Astrocyte (in vitro differentiated cells and primary cell): ENCODE measurements at regions not wholly inside any gene's neighbourhood (a gene's known extent, or its start where the extent isn't known, plus 50 kb on each side); places are given as distances from the start of the nearest gene placed in this dataset.
A peak's percentile ranks its signal among the peaks of the same experiment; 100 is the strongest.

Experiments used
- DNase-seq: peaks from one replicate; pipeline ENCODE4 v3.0.0-alpha.2; 2010; ENCODE audit warnings: low read depth
- FAIRE-seq: peaks from 2 replicates; lab custom pipeline; 2011; peaks lifted over from hg19 to GRCh38; lab: Jason Lieb, UNC
- H2AFZ ChIP-seq: 2 replicates; pipeline ENCODE4 v1.6.0; 2012; ENCODE audit warnings: low read depth, low read length, inconsistent platforms
- H3K27ac ChIP-seq: 2 replicates; pipeline ENCODE4 v1.5.1; 2011; ENCODE audit warnings: low read depth, low read length, inconsistent platforms
- H3K27me3 ChIP-seq: 2 replicates; pipeline ENCODE4 v1.6.0; 2011; ENCODE audit warnings: low read length, inconsistent platforms; ENCODE audit not compliant: insufficient read depth
- H3K36me3 ChIP-seq: 2 replicates; pipeline ENCODE4 v1.5.1; 2011; ENCODE audit warnings: low read length, inconsistent platforms; ENCODE audit not compliant: insufficient read depth
- H3K4me1 ChIP-seq: 2 replicates; pipeline ENCODE4 v1.5.1; 2011; ENCODE audit warnings: low read length, inconsistent platforms; ENCODE audit not compliant: insufficient read depth
- H3K4me2 ChIP-seq: 2 replicates; pipeline ENCODE4 v1.6.0; 2012; ENCODE audit warnings: low read length, inconsistent platforms
- H3K4me3 ChIP-seq: 2 replicates; pipeline ENCODE4 v1.5.1; 2011; ENCODE audit warnings: low read depth, mild to moderate bottlenecking, low read length, inconsistent platforms; ENCODE audit not compliant: insufficient read depth
- H3K79me2 ChIP-seq: 2 replicates; pipeline ENCODE4 v1.6.0; 2012; ENCODE audit warnings: mild to moderate bottlenecking, low read length, inconsistent platforms; ENCODE audit not compliant: insufficient read depth
- H3K9ac ChIP-seq: 2 replicates; pipeline ENCODE4 v1.6.0; 2012; ENCODE audit warnings: mild to moderate bottlenecking, low read length, inconsistent platforms
- H3K9me3 ChIP-seq: 2 replicates; pipeline ENCODE4 v1.5.1; 2012; ENCODE audit warnings: low read depth, mild to moderate bottlenecking, low read length, inconsistent platforms; ENCODE audit not compliant: insufficient read depth
- H4K20me1 ChIP-seq: 2 replicates; pipeline ENCODE4 v1.6.0; 2012; ENCODE audit warnings: low read length, inconsistent platforms; ENCODE audit not compliant: insufficient read depth
- H3K27ac Mint-ChIP-seq: one replicate; pipeline ENCODE4 v1.8.0; 2021; ENCODE audit warnings: mild to moderate bottlenecking, mixed read lengths; ENCODE audit not compliant: unreplicated experiment
- H3K27me3 Mint-ChIP-seq: one replicate; pipeline ENCODE4 v1.8.0; 2021; ENCODE audit warnings: low read depth, mixed read lengths; ENCODE audit not compliant: unreplicated experiment
- H3K36me3 Mint-ChIP-seq: one replicate; pipeline ENCODE4 v1.8.0; 2021; ENCODE audit warnings: low read depth, mixed read lengths; ENCODE audit not compliant: unreplicated experiment
- H3K4me1 Mint-ChIP-seq: one replicate; pipeline ENCODE4 v1.8.0; 2021; ENCODE audit warnings: low read depth, mixed read lengths; ENCODE audit not compliant: unreplicated experiment
- H3K4me3 Mint-ChIP-seq: one replicate; pipeline ENCODE4 v1.8.0; 2021; ENCODE audit warnings: mild to moderate bottlenecking, moderate library complexity, mixed read lengths; ENCODE audit not compliant: unreplicated experiment
- H3K9me3 Mint-ChIP-seq: one replicate; pipeline ENCODE4 v1.8.0; 2021; ENCODE audit warnings: mild to moderate bottlenecking, mixed read lengths; ENCODE audit not compliant: unreplicated experiment
- EZH2 ChIP-seq: IDR thresholded peaks from 2 replicates; pipeline ENCODE4 v1.6.1; 2012; ENCODE audit warnings: mild to moderate bottlenecking, low read length, inconsistent platforms; ENCODE audit not compliant: insufficient read depth
- TF ChIP-seq, protein P1 (sequence below): IDR thresholded peaks from 2 replicates; pipeline ENCODE4 v1.5.1; 2011; ENCODE audit warnings: low read depth, mild to moderate bottlenecking, inconsistent platforms, low read length, moderate library complexity; ENCODE audit not compliant: insufficient read depth

DNA sequence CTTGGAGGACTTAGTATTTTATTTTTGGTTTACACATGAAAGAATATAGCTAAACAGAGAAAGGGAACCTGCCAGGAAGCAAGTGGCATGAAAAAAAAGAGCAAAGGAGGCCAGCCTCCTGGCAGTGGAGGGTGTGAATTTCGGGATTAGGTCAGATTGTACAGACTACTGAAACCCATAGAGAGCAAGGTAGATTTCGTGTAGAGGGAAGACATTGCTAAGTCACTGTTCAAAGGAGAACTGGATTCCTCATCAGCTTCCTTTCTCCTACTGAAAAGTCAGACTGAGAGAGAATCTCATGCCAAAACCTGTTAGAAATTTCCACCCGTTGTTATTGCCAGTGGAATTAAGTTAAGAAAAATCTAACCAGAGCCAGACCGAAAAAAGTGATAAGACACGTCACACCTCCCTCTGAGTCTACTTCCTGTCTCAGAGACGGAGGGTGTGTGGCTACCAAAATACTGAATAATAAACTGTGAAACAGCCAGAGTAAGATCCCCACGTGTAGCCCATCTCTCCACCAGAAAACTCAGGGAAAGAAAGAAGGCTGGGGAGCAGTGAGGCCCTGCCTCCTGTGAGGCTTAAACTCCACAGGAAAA, 118.8 kb downstream of the SKIDA1 start:
- H3K79me2 ChIP-seq: no peaks in the 10 kb centered on the region
- Mint-ChIP-seq H3K27ac (peak overlapping the region; percentile 67), H3K27me3 (no peaks in the 10 kb centered on the region), H3K9me3 (peaks cover 5% of the 10 kb centered on the region), H3K4me3 (no peak overlapping the region), H3K36me3 (no peaks in the 10 kb centered on the region), H3K4me1 (peaks cover 29% of the 10 kb centered on the region)
- no peak overlapping the region for H3K4me3 ChIP-seq
- peak overlapping the region; percentile 4 for H2AFZ ChIP-seq
- DNase-seq: peak; percentile 80
- no peaks in the 10 kb centered on the region for H3K27me3 ChIP-seq
- H3K4me2 ChIP-seq: peak overlapping the region; percentile 40
- H3K9me3 ChIP-seq: no peaks in the 10 kb centered on the region
- no peak for FAIRE-seq
- TF ChIP-seq, protein P1, sequence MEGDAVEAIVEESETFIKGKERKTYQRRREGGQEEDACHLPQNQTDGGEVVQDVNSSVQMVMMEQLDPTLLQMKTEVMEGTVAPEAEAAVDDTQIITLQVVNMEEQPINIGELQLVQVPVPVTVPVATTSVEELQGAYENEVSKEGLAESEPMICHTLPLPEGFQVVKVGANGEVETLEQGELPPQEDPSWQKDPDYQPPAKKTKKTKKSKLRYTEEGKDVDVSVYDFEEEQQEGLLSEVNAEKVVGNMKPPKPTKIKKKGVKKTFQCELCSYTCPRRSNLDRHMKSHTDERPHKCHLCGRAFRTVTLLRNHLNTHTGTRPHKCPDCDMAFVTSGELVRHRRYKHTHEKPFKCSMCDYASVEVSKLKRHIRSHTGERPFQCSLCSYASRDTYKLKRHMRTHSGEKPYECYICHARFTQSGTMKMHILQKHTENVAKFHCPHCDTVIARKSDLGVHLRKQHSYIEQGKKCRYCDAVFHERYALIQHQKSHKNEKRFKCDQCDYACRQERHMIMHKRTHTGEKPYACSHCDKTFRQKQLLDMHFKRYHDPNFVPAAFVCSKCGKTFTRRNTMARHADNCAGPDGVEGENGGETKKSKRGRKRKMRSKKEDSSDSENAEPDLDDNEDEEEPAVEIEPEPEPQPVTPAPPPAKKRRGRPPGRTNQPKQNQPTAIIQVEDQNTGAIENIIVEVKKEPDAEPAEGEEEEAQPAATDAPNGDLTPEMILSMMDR: no peak
- TF ChIP-seq EZH2: no peak
- no peaks in the 10 kb centered on the region for H3K36me3 ChIP-seq
- peak overlapping the region; percentile 21 for H3K9ac ChIP-seq
- H3K27ac ChIP-seq: peak overlapping the region; percentile 36
- H4K20me1 ChIP-seq: no peaks in the 10 kb centered on the region
- peaks cover 22% of the 10 kb centered on the region for H3K4me1 ChIP-seq

DNA sequence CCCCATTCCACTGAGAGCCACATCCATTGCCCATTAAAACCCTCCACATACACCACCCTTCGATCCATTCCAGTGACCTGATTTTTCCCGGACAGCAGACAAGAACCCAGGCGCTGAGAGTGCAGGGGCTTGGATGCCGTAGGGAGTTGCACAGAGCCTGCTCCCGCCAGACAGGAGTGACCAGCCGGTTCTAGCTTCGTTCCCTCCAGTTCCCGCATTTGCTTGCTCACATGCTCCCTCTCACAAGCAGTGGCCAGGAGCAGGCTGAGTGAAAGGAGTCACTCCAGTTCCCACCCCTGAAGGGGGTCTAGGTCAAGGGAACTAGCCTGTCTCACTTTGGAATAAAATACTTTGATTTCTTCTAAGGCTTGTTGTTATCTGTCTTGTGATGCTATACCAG, 119.5 kb downstream of the SKIDA1 start:
- Mint-ChIP-seq H3K27ac (no peak overlapping the region), H3K4me3 (no peak overlapping the region), H3K36me3 (no peaks in the 10 kb centered on the region), H3K9me3 (peaks cover 2% of the 10 kb centered on the region), H3K4me1 (peaks cover 29% of the 10 kb centered on the region), H3K27me3 (no peaks in the 10 kb centered on the region)
- H3K36me3 ChIP-seq: no peaks in the 10 kb centered on the region
- H4K20me1 ChIP-seq: no peaks in the 10 kb centered on the region
- no peaks in the 10 kb centered on the region for H3K9me3 ChIP-seq
- no peak overlapping the region for H3K9ac ChIP-seq
- peak overlapping the region; percentile 36 for H3K27ac ChIP-seq
- H3K4me2 ChIP-seq: no peak overlapping the region
- H3K27me3 ChIP-seq: no peaks in the 10 kb centered on the region
- no peaks in the 10 kb centered on the region for H3K79me2 ChIP-seq
- FAIRE-seq: no peak
- H2AFZ ChIP-seq: no peak overlapping the region
- peaks cover 22% of the 10 kb centered on the region for H3K4me1 ChIP-seq
- TF ChIP-seq, protein P1: no peak
- TF ChIP-seq EZH2: no peak
- no peak overlapping the region for H3K4me3 ChIP-seq
- DNase-seq: no peak

DNA sequence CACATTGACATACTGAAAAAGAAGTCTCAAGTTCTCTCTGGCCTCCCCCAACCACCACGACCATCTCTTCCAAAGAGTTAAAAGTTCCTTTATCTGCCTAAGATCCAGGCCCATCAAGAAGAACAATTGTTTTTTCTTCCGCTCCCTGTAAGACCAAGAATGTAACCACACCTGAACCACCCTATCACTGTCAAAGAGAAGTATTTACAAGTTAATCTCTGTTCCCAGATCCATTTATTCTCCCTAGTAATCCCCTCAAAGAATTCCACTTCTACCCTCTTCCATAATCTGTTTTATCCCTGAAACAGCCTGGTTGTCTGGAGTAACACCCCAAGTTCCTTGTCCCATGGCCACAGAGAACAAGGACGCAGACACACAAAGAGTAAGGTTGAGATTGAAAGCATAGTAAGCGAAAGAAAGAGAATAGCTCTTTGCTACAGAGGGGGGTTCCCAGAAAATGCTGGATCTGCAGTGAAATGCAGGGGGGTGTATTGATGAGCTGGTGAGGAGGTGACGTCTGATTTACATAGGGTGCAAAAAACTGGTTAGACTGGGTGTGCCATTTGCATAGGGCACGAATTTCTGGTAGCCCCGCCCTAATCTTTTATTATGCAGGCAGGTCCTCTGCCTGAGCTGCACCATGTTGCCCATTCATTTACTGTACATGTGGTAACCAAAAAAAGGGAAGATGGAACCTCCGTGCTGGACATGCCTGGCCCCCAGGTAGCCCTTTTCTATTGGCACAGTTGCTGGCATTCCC, 122.0 kb downstream of the SKIDA1 start:
- no peak overlapping the region for H3K4me3 ChIP-seq
- no peaks in the 10 kb centered on the region for H3K79me2 ChIP-seq
- no peaks in the 10 kb centered on the region for H4K20me1 ChIP-seq
- Mint-ChIP-seq H3K36me3 (no peaks in the 10 kb centered on the region), H3K27me3 (no peaks in the 10 kb centered on the region), H3K4me3 (no peak overlapping the region), H3K27ac (no peak overlapping the region), H3K4me1 (peaks cover 42% of the 10 kb centered on the region), H3K9me3 (peaks cover 2% of the 10 kb centered on the region)
- H3K9me3 ChIP-seq: no peaks in the 10 kb centered on the region
- H3K27me3 ChIP-seq: no peaks in the 10 kb centered on the region
- H3K4me2 ChIP-seq: no peak overlapping the region
- TF ChIP-seq, protein P1: no peak
- no peak for TF ChIP-seq EZH2
- no peaks in the 10 kb centered on the region for H3K36me3 ChIP-seq
- no peak overlapping the region for H3K27ac ChIP-seq
- H2AFZ ChIP-seq: no peak overlapping the region
- DNase-seq: no peak
- no peak for FAIRE-seq
- H3K9ac ChIP-seq: no peak overlapping the region
- peaks cover 42% of the 10 kb centered on the region for H3K4me1 ChIP-seq
